Stimulated activated naive CD4-positive, alpha-beta T cell treated with Interleukin-2 at 50 U/mL for 16 hours (primary cell): ENCODE measurements at regions not wholly inside any gene's neighbourhood (a gene's known extent, or its start where the extent isn't known, plus 50 kb on each side); places are given as distances from the start of the nearest gene placed in this dataset.

Experiments used
- DNase-seq: peaks from one replicate; lab custom pipeline; 2025; lab: John Stamatoyannopoulos, UW

DNA sequence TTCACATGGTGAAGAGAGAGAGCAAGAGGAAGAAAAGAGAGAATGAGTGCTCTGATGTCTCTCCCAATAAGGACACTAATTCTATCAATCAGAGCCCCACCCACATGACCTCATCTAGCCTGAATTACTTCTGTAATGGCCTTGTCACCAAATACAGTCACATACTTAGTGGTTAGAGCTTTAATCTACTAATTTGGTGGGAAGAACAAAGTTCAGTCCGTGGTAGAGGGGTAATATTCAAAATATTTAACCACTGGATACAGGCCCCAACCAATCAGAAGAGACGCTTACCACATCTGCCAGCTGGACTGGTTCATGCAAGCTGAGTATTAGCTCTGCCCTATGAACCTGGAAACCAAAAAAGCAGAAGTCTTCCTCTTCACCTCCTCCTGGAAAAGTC is 336.3 kb upstream of the NFE2L3 start:
- no peak for DNase-seq

DNA sequence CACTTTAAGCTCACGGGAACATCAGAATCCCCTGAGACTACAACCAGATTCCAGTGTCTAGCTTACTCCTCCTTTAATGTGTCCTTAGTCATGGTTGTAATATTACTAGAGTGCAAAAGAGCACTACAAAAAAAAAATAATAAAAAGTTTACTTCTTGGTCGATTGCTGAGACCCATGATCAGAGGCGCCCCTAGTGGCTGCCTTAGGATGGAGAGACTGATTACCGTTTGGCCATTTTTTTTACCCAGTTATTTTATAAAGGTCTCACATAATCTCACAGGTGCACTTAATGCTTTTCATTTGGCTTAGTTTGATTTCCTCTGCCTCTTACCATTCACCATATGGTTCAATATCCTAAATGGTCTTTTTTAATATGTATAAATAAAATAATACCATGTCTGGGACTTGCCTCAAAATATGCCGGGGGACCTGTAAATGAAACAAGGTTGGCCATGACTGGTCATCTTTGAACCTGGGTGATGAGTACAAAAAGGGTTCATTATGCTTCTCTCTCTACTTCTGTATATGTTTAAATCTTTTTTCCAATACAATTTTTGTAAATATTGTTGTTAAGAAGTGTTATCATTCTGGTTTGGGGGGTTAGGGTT is 331.5 kb upstream of the NFE2L3 start:
- no peak for DNase-seq

DNA sequence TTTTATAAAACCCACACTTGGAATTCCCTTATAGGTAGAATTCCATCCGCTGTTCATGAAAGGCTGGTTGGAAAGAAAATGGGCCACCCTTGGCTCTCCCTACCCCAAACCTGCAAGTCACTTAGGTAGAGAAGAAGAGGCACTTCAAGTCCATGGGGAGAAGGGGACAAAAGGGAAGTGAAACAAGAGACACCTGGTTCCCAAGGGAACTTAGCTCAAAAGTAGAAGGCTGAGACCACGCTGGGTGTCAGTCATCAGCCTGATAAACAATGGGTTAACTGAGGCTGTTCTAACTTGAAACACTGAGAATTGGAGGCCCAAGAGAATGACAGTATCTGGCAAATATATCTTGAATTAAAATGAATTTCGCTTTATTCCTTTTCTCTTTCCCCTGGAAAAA is 330.8 kb upstream of the NFE2L3 start:
- DNase-seq = no peak

DNA sequence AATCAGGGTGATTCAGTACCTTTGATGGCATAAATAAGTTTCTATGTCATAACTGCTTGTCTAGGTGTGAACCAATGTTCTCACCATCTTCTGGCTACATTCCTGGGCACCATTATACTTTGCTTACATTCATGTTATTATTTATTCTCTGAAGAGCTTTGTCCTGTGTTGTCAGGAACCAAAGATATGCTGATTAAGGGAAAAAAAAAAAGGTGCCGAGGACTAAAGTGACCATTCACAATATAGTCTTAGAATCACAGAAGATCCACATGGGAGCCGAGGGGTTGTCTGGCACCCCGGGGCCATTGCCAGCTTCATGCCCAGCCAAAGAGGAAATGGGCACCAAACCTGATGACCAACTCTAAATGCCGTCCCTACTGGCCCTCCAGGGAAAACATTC is 329.2 kb upstream of the NFE2L3 start:
- no peak for DNase-seq

DNA sequence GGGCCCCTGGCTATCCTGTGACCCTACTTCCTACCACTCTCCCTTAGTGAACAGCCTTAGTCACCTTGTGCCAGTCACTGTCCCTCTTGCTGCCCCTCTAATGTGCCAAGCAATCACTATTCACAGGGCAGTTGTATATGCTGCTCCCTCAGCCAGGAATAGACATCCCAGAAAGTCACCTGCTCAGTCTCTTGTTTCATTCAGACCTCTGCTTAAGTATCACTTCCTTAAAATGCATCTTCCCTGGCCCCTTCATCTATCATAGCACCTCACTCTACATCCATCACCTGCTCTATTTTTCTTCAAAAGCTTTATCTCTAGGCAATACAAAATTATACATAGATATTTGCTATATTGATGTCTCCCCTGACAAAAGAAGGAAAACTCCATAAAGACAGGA is 328.4 kb upstream of the NFE2L3 start:
- DNase-seq = no peak

DNA sequence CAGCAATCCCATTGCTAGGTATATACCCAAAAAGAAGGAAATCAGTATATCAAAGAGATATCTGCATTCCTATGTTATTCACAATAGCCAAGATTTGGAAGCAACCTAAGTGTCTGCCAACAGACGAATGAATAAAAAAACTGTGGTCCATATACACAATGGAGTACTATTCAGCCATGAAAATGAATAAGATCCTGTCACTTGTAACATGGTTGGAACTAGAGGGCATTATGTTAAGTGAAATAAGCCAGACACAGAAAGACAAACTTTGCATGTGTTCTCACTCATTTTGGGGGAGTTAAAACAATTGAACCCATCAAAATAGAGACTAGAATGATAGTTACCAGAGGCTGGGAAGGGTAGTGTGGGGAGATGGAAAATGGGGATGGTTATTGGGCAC is 323.5 kb upstream of the NFE2L3 start:
- DNase-seq = no peak

DNA sequence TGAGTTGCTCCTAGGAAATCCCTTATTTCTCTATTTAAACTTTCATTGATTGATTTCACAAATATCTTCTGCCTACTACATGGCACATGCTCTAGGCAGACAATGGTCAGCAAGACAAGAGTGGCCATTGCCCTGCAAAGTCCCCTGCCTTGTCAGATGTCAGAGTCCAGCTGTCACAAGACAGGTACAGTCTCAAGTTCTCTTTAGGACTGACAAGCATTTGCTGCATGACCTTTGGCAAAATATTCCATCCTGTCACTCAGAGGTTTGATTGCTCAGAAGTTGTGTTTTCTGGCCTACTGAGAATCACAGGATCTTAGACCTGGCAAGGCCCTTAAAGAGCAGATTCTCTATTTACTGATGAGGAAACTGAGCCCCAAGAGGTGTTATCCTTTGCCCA is 322.3 kb upstream of the NFE2L3 start:
- DNase-seq = no peak

DNA sequence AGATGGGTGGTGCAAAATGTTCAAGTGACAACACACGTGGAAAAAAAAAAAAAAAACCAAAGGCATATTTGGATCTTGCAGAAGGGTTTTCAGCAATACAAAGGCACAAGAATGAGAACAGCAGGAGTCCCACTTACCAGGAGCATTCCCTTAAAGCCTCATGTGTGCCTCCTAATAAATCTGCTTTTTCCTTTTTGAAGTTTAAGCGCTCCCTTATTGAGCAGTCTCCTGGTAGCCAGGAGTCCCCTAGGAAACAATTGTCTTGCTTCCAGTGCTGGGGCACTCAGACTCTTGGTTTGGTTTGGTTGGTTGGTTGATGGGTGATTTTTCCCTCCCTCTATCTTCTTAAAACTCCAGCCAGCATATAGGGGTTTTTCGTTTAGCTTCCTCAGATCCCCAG is 321.8 kb upstream of the NFE2L3 start:
- no peak for DNase-seq

DNA sequence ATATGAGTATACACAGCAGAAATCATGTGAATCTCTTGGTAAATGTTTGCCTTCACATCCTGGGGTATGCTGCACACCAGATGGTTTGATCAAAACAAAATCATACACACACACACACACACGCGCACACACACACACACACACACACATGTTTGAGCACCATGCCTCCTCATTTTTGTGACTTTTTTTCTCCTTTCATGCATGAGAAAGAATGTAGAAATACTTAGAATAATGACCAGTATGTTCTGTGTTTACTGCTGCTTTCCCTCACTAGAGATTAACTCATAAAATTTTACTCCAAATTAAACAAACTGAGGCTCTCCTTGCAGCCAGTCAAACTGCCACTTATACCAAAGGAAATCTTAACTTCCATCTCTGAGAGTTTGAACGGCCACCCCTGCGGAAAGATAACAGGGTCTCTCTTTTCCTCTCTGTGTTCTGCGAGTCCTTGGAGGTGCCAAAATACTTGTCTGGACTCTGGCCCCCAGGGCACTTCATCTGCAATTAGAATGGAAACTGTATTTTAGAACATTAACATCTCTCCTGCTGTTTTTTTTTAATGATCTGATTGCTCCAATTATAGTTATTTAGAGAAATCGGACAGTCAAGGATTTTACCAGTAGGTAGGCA is 320.8 kb upstream of the NFE2L3 start:
- DNase-seq = no peak

DNA sequence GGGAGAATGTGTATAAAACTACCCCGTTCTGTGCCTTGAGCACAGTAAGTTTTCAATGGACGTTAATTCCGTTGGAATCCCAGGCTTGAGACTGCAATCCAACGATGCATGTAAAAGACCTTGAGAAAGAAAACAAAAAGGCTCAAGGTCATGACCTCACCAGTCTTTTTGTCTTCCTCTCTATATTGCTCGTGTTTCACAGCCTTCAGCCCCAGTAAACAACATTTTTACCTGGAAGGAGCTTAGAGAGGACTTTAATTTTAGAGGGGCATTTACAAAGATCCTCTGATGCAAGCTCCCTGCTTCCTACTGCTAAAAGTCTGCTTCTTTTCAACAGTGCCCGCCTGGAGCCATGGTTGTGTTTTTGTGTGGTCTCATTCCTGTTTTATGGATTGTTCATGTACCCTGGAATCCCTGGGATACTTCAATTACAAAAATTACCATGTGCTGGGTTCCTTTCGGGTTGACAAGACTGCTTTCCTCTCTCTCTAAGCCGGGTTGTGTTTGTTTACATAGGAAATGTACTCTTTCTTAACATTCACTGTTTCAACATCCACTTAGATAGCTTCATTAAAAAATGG is 320.1 kb upstream of the NFE2L3 start:
- DNase-seq = no peak

DNA sequence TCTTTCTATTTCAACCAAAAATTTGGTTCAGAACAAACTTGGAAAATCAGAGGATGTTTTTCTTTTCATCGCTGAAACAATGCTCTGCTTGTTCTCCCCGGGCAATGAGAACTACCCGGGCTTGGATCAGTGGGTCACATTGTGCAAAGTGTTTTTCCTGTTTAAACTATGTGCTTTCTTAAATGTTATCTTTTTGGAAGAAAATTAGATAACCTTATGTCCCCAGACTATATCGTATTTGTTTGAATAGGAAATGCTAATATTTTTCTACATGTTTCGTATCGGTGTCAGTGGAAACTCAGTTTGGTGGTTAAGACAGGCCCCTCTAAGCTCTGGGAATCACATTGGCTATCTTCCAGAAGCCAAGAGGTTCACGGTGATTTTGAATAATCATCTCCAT is 319.5 kb upstream of the NFE2L3 start:
- DNase-seq = no peak

DNA sequence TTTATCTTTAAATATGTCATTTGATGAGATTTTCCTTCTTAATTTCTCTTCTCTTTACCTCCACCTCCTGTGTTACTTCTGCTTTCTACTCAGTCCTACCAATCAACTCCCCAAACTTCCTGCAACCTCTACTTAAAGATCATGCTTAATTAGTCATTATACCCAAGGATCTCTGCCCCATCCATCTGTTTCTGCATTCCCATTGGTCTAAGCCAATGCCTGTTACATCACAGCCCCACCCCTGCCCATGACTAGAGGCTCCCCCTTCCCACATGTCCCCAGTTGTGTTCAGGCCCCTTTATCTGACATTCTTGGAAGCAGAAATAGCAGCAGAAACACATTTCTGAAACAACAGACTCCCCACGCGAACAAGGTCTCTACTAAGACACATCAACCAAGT is 319.1 kb upstream of the NFE2L3 start:
- DNase-seq = no peak

DNA sequence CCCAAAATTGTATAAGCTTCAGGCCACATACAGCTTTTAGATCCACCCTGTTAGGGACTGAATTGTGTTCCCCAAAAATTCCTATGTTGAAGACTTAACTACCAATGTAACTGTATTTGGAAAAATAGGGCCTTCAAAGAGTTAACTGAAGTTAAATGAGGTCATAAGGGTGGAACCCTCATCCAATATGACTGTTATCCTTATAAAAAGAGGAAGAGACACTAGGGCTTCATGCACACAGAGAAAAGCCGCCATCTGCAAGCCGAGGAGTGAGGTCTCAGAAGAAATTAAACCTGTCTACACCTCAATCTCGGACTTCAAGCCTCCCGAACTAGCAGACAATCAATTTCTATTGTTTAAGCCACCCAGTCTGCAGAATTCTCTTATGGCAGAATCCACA is 317.9 kb upstream of the NFE2L3 start:
- no peak for DNase-seq

DNA sequence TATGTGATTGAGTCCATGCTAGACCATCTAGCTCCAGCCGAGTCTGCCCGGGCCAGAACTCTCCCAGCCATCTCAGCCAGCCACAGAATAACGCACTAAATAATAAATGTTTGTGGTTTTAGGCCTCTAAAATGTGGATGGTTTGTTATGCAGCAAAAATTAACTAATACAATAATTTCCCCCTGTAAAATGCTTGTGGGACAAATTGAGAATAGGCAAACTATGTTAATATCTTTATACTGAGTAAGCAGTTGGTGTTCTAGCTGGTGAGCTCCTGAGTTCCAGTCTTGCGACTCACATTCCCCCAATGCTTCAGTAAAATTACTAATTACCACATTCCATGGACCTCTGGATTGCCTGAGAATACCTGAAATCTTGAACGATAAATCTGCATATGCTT is 316.8 kb upstream of the NFE2L3 start:
- DNase-seq = no peak

DNA sequence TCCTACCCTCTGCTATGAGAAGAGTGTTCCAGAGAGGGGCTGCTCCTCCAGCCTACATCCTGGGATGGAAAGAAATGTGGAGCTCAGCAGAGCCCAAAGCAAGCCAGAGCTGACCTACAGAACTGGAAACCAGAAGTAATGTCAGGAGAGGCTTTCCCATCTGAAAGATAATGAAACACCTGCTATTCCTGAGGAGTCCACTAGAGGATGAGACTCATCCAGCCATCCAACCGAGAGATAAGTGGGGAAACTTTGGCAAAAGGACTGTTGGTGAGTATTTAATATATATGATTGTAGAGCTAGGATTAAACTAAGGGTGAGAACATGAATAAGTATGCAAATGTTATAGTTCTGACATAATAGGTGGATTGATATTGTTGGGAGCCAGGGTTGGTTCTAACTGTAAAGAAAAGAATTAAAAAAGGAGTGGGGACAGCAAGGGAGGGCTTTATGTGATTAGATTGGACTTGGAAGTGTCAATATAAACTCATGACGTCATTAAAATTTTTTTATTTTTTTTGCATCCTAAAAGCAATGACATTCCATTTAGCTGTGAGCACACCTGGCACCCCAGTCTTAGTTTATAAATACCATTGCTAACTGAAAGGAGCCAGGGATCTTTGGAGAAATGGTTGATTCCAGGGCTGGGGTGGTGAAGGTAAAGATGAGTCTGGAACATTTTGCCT is 312.8 kb upstream of the NFE2L3 start:
- DNase-seq = no peak

DNA sequence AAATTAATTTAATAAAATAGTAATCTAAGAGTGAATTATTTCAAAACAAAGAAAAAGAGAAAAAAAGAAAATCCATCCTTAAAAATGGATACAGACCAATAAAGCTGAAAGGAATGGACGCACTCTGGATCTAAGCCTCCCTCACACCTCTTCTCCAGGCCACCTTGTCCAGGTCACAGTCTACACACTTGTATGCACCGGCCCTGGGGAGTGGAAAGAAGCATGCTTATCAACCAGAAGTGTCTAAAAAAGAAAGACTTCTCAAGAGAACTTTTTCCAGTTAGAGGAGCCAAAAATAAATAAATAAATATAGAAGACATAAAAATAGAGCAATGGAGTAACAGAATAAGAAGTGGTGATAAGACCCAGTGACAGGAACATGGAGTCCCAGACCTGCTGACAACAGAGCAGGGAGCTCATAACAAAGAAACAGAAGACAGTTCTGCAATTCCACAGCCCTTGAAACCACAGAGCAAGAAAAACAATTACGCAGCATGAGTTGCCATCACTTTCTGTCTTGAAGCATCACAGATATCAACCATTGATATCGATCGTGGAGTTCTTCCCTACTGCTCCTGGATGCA is 311.7 kb upstream of the NFE2L3 start:
- DNase-seq = no peak

DNA sequence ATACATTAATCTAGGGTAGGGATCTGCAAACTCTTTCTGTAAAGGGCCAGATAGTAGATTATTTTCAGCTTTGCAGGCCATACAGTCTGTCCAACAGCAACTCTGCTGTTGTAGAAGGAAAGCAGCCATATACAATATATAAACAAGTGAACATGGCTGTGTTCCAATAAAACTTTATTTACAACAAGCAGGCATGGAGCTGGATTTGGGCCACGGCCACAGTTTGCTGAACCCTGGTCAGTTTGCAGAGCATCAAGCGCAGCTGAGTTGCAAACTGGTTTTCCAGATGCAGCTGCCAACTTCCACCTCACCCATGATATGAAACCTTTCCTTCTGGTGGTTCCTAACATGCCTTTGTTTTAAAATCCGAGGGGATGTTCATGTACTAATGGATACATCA is 310.4 kb upstream of the NFE2L3 start:
- DNase-seq = no peak

DNA sequence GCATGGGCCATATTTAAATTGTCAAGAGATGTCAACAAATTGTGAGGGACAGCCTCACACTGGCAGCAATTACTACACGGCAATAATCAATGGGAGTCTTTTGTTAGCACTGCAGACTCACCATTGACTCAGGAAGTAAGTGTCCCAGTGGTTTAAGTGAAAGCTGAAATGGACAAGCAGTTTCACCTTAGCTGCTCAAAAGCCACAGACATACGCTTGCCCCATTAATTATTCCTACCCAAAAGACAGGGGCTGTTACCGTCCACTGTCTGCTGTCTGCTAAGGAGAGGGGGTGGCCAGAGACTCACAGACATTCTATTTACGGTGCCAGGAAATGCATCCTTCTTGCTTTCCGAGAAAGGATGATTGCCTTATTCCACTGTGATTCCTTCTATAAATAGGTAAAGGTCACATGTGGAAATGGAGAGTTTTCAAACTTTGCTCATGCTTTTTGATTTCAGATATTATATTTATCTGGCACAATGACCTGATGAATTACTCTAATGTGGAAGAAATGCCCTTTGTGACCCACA is 309.7 kb upstream of the NFE2L3 start:
- DNase-seq = no peak

DNA sequence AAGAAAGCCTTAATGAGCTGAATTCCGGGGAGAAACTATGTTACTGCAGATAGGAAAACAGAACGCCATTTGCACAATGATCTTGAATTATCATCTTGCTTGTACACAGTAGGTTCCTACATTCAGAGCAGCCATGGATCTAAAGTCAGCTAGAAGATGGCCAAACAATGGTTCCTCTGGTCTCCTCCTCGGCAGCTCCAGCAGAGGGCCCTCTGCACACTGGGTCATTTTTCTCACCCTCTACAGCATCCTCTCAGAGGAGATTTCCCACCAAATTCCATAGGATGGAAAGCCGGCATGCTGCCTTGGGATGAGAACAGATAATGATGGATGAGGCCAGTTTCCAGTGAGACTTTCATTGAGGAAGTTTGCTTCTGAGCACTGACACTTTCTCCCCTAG is 308.5 kb upstream of the NFE2L3 start:
- no peak for DNase-seq

DNA sequence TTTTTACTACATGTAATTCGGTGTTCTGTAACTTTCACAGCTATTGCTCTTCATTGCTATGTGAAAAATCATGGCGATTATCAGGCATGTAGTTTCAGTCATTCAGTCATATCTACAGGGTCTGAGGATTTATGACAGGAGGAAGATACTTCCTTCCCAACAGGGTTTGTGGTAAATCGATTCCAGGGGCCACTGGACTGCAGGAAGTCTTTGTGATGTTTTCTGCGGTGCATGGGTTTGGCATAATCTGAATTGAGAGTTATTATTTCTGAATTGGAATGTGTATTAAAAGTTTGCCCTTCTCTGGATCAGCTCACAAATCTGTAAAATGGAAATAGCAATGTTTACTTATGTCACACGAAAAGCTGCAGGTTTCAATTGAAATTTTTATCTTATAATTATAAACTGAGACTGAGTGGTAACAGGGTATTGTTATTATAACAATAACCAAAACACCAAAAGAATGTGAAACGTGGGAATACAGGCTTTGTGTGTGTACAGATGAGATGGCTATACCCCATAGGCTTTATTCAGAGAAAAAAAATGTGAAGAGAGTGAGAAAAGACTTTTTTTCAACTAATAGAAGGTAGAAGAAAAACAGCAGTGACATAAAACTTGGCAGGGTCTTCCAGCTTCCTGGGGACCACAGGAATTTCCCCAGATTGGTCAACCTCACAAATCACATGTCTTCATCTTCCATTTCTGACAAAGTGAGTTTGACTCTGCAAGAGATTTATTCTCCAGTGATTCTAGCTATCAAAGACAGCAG is 307.7 kb upstream of the NFE2L3 start:
- DNase-seq = no peak

DNA sequence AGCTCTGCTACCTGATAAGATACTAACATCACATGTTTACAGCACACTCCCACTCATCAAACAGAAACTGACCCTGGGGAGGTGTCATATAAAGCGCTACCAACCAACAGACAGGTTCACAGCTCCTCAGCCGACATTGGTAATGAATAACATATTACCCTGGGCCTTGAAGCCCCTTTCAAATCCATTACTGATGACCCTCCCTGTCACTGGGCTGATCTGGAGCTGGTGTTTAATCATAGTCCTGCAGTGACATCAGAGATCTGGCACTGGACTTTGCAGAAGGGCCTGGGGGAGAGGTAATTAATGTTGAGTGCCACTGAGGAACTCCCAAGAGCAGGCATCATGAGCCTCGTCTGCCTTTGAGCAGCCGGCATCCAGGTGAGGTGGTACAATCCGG is 306.5 kb upstream of the NFE2L3 start:
- DNase-seq = no peak

DNA sequence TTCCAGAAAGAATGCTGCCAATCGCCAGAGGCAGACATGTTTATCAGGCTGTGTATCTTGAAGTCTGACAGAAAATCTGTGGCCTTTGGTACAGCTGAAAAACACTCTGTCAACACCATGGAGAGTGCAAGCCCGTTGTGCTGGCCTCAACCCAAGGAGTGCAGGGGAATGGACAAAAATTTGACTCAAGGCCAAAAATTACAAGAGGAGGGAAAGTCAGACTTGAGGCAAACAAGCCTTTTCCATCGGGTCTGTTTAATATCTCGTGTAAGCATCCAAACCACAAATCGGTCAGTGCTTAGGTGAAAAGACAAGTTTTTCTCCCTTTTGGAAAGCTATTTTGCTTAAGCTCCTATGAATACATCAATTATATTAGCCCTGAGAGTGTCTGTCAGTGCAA is 305.3 kb upstream of the NFE2L3 start:
- no peak for DNase-seq
